K562 (cell line): ENCODE measurements at regions not wholly inside any gene's neighbourhood (a gene's known extent, or its start where the extent isn't known, plus 50 kb on each side); places are given as distances from the start of the nearest gene placed in this dataset.
A peak's percentile ranks its signal among the peaks of the same experiment; 100 is the strongest.

ENCODE experiments used
- ATAC-seq: fragments of 200-7000 bp; cut with Tn5 transposase; 3 replicates; pipeline ENCODE4 v1.9.1; 2020; ENCODE audit warnings: moderate library complexity
- BruUV-seq: library from RNA; stranded (reverse); fragments of 400-500 nt; replicated peaks from 2 replicates; lab custom pipeline; 2021; lab: Mats Ljungman, UMichigan
- CTCF ChIA-PET: fragments of 300-600 bp; formaldehyde crosslinking; extraction: SDS; loops from one replicate; lab custom pipeline; 2021; ENCODE audit warnings: low intra/inter-chr PET ratio; lab: Yijun Ruan, JAX
- POLR2A ChIA-PET: fragments of 300-600, 350-650 bp; sonication (Branson Sonifier 250); formaldehyde crosslinking; extraction: SDS; loops from one replicate; lab custom pipeline; 2021; ENCODE audit warnings: antibody characterized with exemption, inconsistent platforms; lab: Yijun Ruan, JAX
- DNase-seq, 4 experiments: peaks; one replicate each; pipeline versions ENCODE4 v3.0.0 to v3.0.0-alpha.2; 2011 to 2018; ENCODE audit warnings: low spot score in 3 of 4, mixed read lengths in 3 of 4; ENCODE audit errors: extremely low read depth in 1 of 4
- FAIRE-seq: peaks from 2 replicates; lab custom pipeline; 2011; peaks lifted over from hg19 to GRCh38; lab: Jason Lieb, UNC
- H2AFZ ChIP-seq: 2 replicates; pipeline ENCODE4 v1.6.0; 2011; ENCODE audit warnings: low read depth, low read length, control low read depth, inconsistent platforms
- H3K27ac ChIP-seq: fragments of 200-600 bp; 3 replicates; pipeline ENCODE4 v1.8.0; 2011; ENCODE audit warnings: low read depth, mild to moderate bottlenecking, control low read depth, inconsistent platforms, low read length, moderate library complexity, mixed read lengths; ENCODE audit errors: extremely low read depth
- H3K27me3 ChIP-seq, 2 experiments: fragments of 300-600 bp in 1 of 2; 2 replicates in 1 of 2; 3 replicates in 1 of 2; pipeline versions ENCODE4 v1.6.0 to v1.8.0; 2011; ENCODE audit warnings: inconsistent platforms in 2 of 2, low read length in 2 of 2, mild to moderate bottlenecking in 1 of 2, mixed read lengths in 1 of 2, moderate library complexity in 1 of 2; ENCODE audit not compliant: control insufficient read depth in 2 of 2, insufficient read depth in 2 of 2
- H3K36me3 ChIP-seq: fragments of 300-600 bp; 3 replicates; pipeline ENCODE4 v1.8.0; 2011; ENCODE audit warnings: mild to moderate bottlenecking, low read length, inconsistent platforms; ENCODE audit not compliant: control insufficient read depth, insufficient read depth
- H3K4me1 ChIP-seq, 2 experiments: fragments of 200-600 bp in 1 of 2; replicated peaks in 1 of 2; 2 replicates in 1 of 2; 3 replicates in 1 of 2; pipeline versions ENCODE4 v1.5.1 to v1.8.0; 2011; ENCODE audit warnings: inconsistent platforms in 2 of 2, low read length in 2 of 2, mild to moderate bottlenecking in 1 of 2, mixed read lengths in 1 of 2, moderate library complexity in 1 of 2; ENCODE audit not compliant: control insufficient read depth in 2 of 2, insufficient read depth in 2 of 2
- H3K4me2 ChIP-seq: 2 replicates; pipeline ENCODE4 v1.6.1; 2011; ENCODE audit warnings: low read length, control low read depth, inconsistent platforms, mixed read lengths; ENCODE audit not compliant: insufficient read depth
- H3K4me3 ChIP-seq: fragments of 200-600 bp; sonication (generic), shearing (Covaris generic); 2 replicates; pipeline ENCODE4 v1.5.1; 2016; ENCODE audit warnings: control low read depth, inconsistent platforms
- H3K79me2 ChIP-seq: fragments of 200-600 bp; 3 replicates; pipeline ENCODE4 v1.8.0; 2011; ENCODE audit warnings: low read length, inconsistent platforms; ENCODE audit not compliant: control insufficient read depth, insufficient read depth
- H3K9ac ChIP-seq, 2 experiments: 2 replicates each; pipeline versions ENCODE4 v1.6.0 to v1.6.1; 2011; ENCODE audit warnings: low read depth in 2 of 2, low read length in 2 of 2, control low read depth in 1 of 2, inconsistent platforms in 1 of 2, mild to moderate bottlenecking in 1 of 2, mixed read lengths in 1 of 2; ENCODE audit not compliant: insufficient read depth in 1 of 2
- H3K9me1 ChIP-seq: one replicate; pipeline ENCODE4 v1.6.0; 2011; ENCODE audit warnings: inconsistent platforms, mild to moderate bottlenecking, low read length, moderate library complexity; ENCODE audit not compliant: control insufficient read depth, insufficient read depth
- H3K9me3 ChIP-seq: replicated peaks from 2 replicates; pipeline ENCODE4 v1.5.1; 2011; ENCODE audit warnings: low read depth, low read length, inconsistent platforms; ENCODE audit not compliant: control insufficient read depth, insufficient read depth
- H4K20me1 ChIP-seq: replicated peaks from 2 replicates; pipeline ENCODE4 v1.6.1; 2011; ENCODE audit warnings: low read length, inconsistent platforms, mixed read lengths; ENCODE audit not compliant: control insufficient read depth, insufficient read depth
- ARID1B ChIP-seq: fragments of 450-650 bp; IDR thresholded peaks from 2 replicates; pipeline ENCODE4 v1.6.1; 2016; ENCODE audit warnings: antibody characterized with exemption, mild to moderate bottlenecking, inconsistent platforms
- ELF1 ChIP-seq: fragments of 200-800 bp; sonication (Bioruptor generic); IDR thresholded peaks from 2 replicates; pipeline ENCODE4 v1.6.1; 2016; ENCODE audit warnings: missing genetic modification characterization, missing compliant biosample characterization
- ELF2 ChIP-seq: fragments of 250-450 bp; sonication (Bioruptor Pico); IDR thresholded peaks from 2 replicates; pipeline ENCODE4 v1.5.0; 2021; ENCODE audit warnings: mild to moderate bottlenecking
- EP400 ChIP-seq: fragments of 450-650 bp; IDR thresholded peaks from 2 replicates; pipeline ENCODE4 v1.6.1; 2017; ENCODE audit warnings: antibody characterized with exemption, mild to moderate bottlenecking, moderate library complexity
- EZH2 ChIP-seq: IDR thresholded peaks from 2 replicates; pipeline ENCODE4 v1.6.1; 2012; ENCODE audit warnings: low read depth, mild to moderate bottlenecking, inconsistent platforms, low read length, borderline replicate concordance
- HNRNPK ChIP-seq: fragments of 200-400 bp; formaldehyde crosslinking; IDR thresholded peaks from one replicate; pipeline ENCODE4 v1.6.1; 2018; ENCODE audit warnings: mild to moderate bottlenecking, low read depth, low read length; ENCODE audit not compliant: poor library complexity, severe bottlenecking
- IRF2 ChIP-seq: sonication (generic); formaldehyde crosslinking; IDR thresholded peaks from 2 replicates; pipeline ENCODE4 v1.8.1; 2022; ENCODE audit warnings: mild to moderate bottlenecking, missing genetic modification reagents
- KAT7 ChIP-seq: sonication (generic); formaldehyde crosslinking; IDR thresholded peaks from 2 replicates; pipeline ENCODE4 v1.8.0; 2022; ENCODE audit warnings: missing genetic modification reagents, mild to moderate bottlenecking, borderline replicate concordance
- MTA3 ChIP-seq: fragments of 450-650 bp; formaldehyde crosslinking; IDR thresholded peaks from 2 replicates; pipeline ENCODE4 v1.6.1; 2017; ENCODE audit warnings: mild to moderate bottlenecking, borderline replicate concordance
- MTF1 ChIP-seq: fragments of 250-450 bp; sonication (Bioruptor Pico); IDR thresholded peaks from 2 replicates; pipeline ENCODE4 v1.9.0; 2021; ENCODE audit warnings: moderate library complexity, mild to moderate bottlenecking, inconsistent platforms, borderline replicate concordance
- RBFOX2 ChIP-seq: fragments of 200-400 bp; formaldehyde crosslinking; IDR thresholded peaks from 2 replicates; pipeline ENCODE4 v1.6.1; 2017; ENCODE audit warnings: low read depth, mild to moderate bottlenecking, low read length, moderate library complexity
- TBP ChIP-seq: optimal IDR thresholded peaks from 2 replicates; pipeline ENCODE3; 2011; ENCODE audit warnings: low read depth, low read length, improper control_type of control experiment
- TCF3 ChIP-seq: sonication (generic); formaldehyde crosslinking; IDR thresholded peaks from 2 replicates; pipeline ENCODE4 v1.4.0; 2020; ENCODE audit warnings: mild to moderate bottlenecking, missing genetic modification reagents
- ZNF12 ChIP-seq: sonication (generic); formaldehyde crosslinking; IDR thresholded peaks from 2 replicates; pipeline ENCODE4 v1.4.0; 2020; ENCODE audit warnings: mild to moderate bottlenecking, missing genetic modification reagents
- WGBS: fragments of 100-300 bp; shearing (Covaris generic); methylation state at CpG from one replicate; pipeline ENCODE4 v1.1.6; 2016; ENCODE audit warnings: low coverage, mixed read lengths; ENCODE audit not compliant: insufficient coverage; ENCODE audit errors: missing lambda C conversion rate; 5-methylcytosine and 5-hydroxymethylcytosine counted together
- in situ Hi-C: fragments of 300-500 bp; cut with MboI; formaldehyde crosslinking; loops from 4 replicates; pipeline ENCODE4 v1.15.0; 2018; ENCODE audit warnings: inconsistent platforms, mixed read lengths
- intact Hi-C: fragments of 100-400 bp; cut with micrococcal nuclease; formaldehyde crosslinking; loops from 2 replicates; pipeline ENCODE4 v1.14.2; 2022
- TF ChIP-seq, protein P1 (sequence below): sonication (generic); formaldehyde crosslinking; IDR thresholded peaks from 2 replicates; pipeline ENCODE4 v1.8.0; 2022; ENCODE audit warnings: mild to moderate bottlenecking, missing genetic modification reagents
- TF ChIP-seq, protein P2 (sequence below), 2 experiments: IDR thresholded peaks in 1 of 2; conservative IDR thresholded peaks in 1 of 2; 2 replicates each; pipeline ENCODE4 v1.6.1; 2016; ENCODE audit warnings: low read depth in 2 of 2, mild to moderate bottlenecking in 1 of 2, missing compliant biosample characterization in 1 of 2, missing genetic modification characterization in 1 of 2, moderate library complexity in 1 of 2

DNA sequence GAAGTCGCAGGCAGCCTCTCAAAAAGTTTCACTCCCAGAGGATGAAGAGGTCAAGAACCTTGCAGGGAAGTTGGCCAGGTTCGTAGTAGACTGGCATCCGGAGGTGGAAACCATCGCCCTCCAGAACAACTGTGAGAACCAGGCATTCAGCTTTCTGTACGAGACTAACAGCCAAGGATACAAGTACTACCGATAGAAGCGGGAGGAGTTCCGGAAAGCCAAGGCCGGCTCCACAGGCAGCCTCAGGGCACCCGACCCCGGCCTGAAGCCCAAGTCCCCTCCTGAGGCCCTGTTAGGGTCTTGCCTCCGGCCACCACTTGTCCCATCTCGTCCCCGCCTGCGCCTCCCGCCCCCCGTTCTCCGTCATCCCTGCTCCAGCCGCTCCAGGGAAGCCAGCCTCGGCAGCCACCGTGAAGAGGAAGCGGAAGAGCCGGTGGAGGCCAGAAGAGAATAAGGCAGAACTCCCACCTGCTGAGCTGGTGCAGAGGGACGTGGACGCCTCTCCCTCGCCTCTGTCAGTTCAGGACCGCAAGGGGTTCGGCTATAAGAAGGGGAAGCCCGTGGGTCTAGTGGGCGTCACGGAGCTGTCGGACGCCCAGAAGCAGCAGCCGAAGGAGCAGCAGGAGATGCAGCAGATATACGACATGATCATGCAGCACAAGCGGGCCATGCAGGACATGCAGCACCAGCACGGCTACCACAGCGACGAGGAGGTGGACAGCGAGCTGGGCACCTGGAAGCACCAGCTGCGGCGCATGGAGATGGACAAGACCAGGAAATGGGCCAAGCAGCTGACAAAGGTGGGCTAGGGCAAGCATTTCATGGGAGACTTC lies 366.8 kb upstream of the ATXN7L3B start:
- H3K9ac ChIP-seq, result peak overlapping the region; percentile 83 to 93
- DNase-seq, result peak; percentile 21 to 65 (median 35)
- H3K4me1 ChIP-seq, result peaks cover 6 to 10% of the 10 kb centered on the region in 2 experiments; a peak in 4 of 5 replicates
- intact Hi-C loops, result loop anchor here (2.0 kb wide), 1 partner anchor 122 kb away; no protein-coding TSS in a partner anchor
- ChIA-PET CTCF (no interaction called here), POLR2A (interaction anchor here (0.6 to 1.3 kb wide), 3 partner anchors 15 to 136 kb away, joined by 4 to 5 read pairs (median 4); no protein-coding TSS in a partner anchor)
- H4K20me1 ChIP-seq, result no peaks in the 10 kb centered on the region
- no TSS peak for BruUV-seq
- H3K4me3 ChIP-seq, result peak overlapping the region; percentile 69
- FAIRE-seq, result peak; percentile 29
- peak overlapping the region; percentile 96 for H3K4me2 ChIP-seq
- peaks cover 5% of the 10 kb centered on the region for H3K9me3 ChIP-seq
- peak overlapping the region; percentile 91 for H3K27ac ChIP-seq
- peaks cover 60% of the 10 kb centered on the region for H3K79me2 ChIP-seq
- ATAC-seq, result peak; percentile 78
- H3K36me3 ChIP-seq, result no peaks in the 10 kb centered on the region
- no peaks in the 10 kb centered on the region for H3K9me1 ChIP-seq
- H2AFZ ChIP-seq, result peak overlapping the region; percentile 97
- in situ Hi-C loops, result no loop called here
- WGBS, result under 1% methylated on average over 27 of the region's 42 CpGs
- H3K27me3 ChIP-seq, result no peaks in the 10 kb centered on the region
- no peak for TF ChIP-seq HNRNPK
- TF ChIP-seq MTF1 (CRISPR knock-in tag), result no peak
- peak; percentile 20 for TF ChIP-seq TBP
- no peak for TF ChIP-seq IRF2 (CRISPR knock-in tag)
- TF ChIP-seq EZH2, result no peak
- TF ChIP-seq, protein P1, sequence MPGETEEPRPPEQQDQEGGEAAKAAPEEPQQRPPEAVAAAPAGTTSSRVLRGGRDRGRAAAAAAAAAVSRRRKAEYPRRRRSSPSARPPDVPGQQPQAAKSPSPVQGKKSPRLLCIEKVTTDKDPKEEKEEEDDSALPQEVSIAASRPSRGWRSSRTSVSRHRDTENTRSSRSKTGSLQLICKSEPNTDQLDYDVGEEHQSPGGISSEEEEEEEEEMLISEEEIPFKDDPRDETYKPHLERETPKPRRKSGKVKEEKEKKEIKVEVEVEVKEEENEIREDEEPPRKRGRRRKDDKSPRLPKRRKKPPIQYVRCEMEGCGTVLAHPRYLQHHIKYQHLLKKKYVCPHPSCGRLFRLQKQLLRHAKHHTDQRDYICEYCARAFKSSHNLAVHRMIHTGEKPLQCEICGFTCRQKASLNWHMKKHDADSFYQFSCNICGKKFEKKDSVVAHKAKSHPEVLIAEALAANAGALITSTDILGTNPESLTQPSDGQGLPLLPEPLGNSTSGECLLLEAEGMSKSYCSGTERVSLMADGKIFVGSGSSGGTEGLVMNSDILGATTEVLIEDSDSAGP, result peak; percentile 61; the same call in 1 of the 2 replicates
- TF ChIP-seq, protein P2, sequence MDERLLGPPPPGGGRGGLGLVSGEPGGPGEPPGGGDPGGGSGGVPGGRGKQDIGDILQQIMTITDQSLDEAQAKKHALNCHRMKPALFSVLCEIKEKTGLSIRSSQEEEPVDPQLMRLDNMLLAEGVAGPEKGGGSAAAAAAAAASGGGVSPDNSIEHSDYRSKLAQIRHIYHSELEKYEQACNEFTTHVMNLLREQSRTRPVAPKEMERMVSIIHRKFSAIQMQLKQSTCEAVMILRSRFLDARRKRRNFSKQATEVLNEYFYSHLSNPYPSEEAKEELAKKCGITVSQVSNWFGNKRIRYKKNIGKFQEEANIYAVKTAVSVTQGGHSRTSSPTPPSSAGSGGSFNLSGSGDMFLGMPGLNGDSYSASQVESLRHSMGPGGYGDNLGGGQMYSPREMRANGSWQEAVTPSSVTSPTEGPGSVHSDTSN (CRISPR knock-in tag; IDR thresholded peaks at IDR 0.05; ENCODE audit: low read depth), result no peak
- TF ChIP-seq, protein P2 (tag; conservative IDR thresholded peaks at IDR 0.05; ENCODE audit: low read depth), result no peak
- no peak for TF ChIP-seq TCF3 (CRISPR knock-in tag)
- TF ChIP-seq KAT7 (CRISPR knock-in tag), result peak; percentile 86
- peak; percentile 40 for TF ChIP-seq ELF1 (tag)
- no peak for TF ChIP-seq ARID1B
- no peak; the same call in 1 of the 2 replicates for TF ChIP-seq MTA3
- TF ChIP-seq RBFOX2, result peak; percentile 81
- peak; percentile 21; the same call in 1 of the 2 replicates for TF ChIP-seq EP400
- TF ChIP-seq ELF2 (CRISPR knock-in tag), result 0 out of 2 replicates have a peak, but pooled peaks have one; percentile 30
- TF ChIP-seq ZNF12 (CRISPR knock-in tag), result 0 out of 2 replicates have a peak, but pooled peaks have one; percentile 28
